ENCODE measurements at regions not wholly inside any gene's neighbourhood (a gene's known extent, or its start where the extent isn't known, plus 50 kb on each side); places are given as distances from the start of the nearest gene placed in this dataset.
"Not testable (repeated sequence)": the region's sequence is repeated elsewhere in the genome, so short reads cannot be mapped to it uniquely, and the experiment has no call there.

GRCh38 chr15:77870195-77871065 lies 207.1 kb downstream of the TBC1D2B start:
- H3K4me1 ChIP-seq: peaks cover 0 to 4% (median 0%) of the 10 kb centered on the region in 12 donors
- no peaks in the 10 kb centered on the region for H3K36me3 ChIP-seq
- 31 to 52% (median 35%) methylated on average over 13 to 21 of the region's 21 CpGs for WGBS, 4 donors
- intact Hi-C loops (cut with DNase I): loop anchor here in 1 of 10 donors (5.0 kb wide), 1 partner anchor 233 kb away; no protein-coding TSS in a partner anchor
- no peak overlapping the region for H3K4me3 ChIP-seq
- TF ChIP-seq CTCF (IDR thresholded peaks at IDR 0.05) (peak; percentile 67 to 89 (median 84)), POLR2A (IDR thresholded peaks at IDR 0.05) (no peak)
- DNase-seq (peak; percentile 50 to 70 (median 61)), ATAC-seq (peak in 3 of 4 donors; percentile 55 to 77 (median 60))
- H3K27me3 ChIP-seq: no peaks in the 10 kb centered on the region
- H3K9me3 ChIP-seq: no peaks in the 10 kb centered on the region
- no peak overlapping the region for H3K27ac ChIP-seq

GRCh38 chr15:77869021-77869895 lies 208.3 kb downstream of the TBC1D2B start:
- WGBS, 4 donors: 85 to 100% (median 90%) methylated on average over 1 to 17 of the region's 17 CpGs
- intact Hi-C loops (cut with DNase I): no loop called here

GRCh38 chr15:77868048-77868629 lies 209.4 kb downstream of the TBC1D2B start:
- DNase-seq; H3K36me3 ChIP-seq; H3K4me1 ChIP-seq; H3K27ac ChIP-seq; H3K9me3 ChIP-seq; H3K27me3 ChIP-seq; intact Hi-C loops (cut with DNase I); H3K4me3 ChIP-seq; ATAC-seq: not testable (repeated sequence)
- 76 to 89% (median 83%) methylated on average over 8 of the region's 8 CpGs for WGBS, 4 donors

More at GRCh38 chr15:77869021-77869895, 208.3 kb downstream of the TBC1D2B start:
- Histone ChIP-seq H3K9me3 (no peaks in the 10 kb centered on the region), H3K27ac (no peak overlapping the region), H3K36me3 (no peaks in the 10 kb centered on the region), H3K27me3 (no peaks in the 10 kb centered on the region), H3K4me1 (peaks cover 0 to 4% (median 0%) of the 10 kb centered on the region in 12 donors), H3K4me3 (no peak overlapping the region)
- ATAC-seq (no peak), DNase-seq (peak in 1 of 5 donors; percentile 5)
- no peak for TF ChIP-seq POLR2A (IDR thresholded peaks at IDR 0.05)
- TF ChIP-seq CTCF (IDR thresholded peaks at IDR 0.05): no peak

- H3K4me3 ChIP-seq: no peak overlapping the region
- peaks cover 0 to 4% (median 0%) of the 10 kb centered on the region in 12 donors for H3K4me1 ChIP-seq
- peak in 1 of 5 donors; percentile 2 for DNase-seq
- intact Hi-C loops (cut with DNase I): no loop called here
- H3K36me3 ChIP-seq: no peaks in the 10 kb centered on the region
- no peaks in the 10 kb centered on the region for H3K27me3 ChIP-seq
- 88 to 91% (median 90%) methylated on average over 24 of the region's 24 CpGs for WGBS, 4 donors
- H3K9me3 ChIP-seq: no peaks in the 10 kb centered on the region
- no peak for ATAC-seq
- no peak overlapping the region for H3K27ac ChIP-seq
- no peak for TF ChIP-seq CTCF (IDR thresholded peaks at IDR 0.05)
- no peak for TF ChIP-seq POLR2A (IDR thresholded peaks at IDR 0.05)
Measured at GRCh38 chr15:77867266-77868047, 210.1 kb downstream of the TBC1D2B start.

All from heart left ventricle (tissue), 16 donors.